ENCODE measurements at regions not wholly inside any gene's neighbourhood (a gene's known extent, or its start where the extent isn't known, plus 50 kb on each side); places are given as distances from the start of the nearest gene placed in this dataset.

DNA sequence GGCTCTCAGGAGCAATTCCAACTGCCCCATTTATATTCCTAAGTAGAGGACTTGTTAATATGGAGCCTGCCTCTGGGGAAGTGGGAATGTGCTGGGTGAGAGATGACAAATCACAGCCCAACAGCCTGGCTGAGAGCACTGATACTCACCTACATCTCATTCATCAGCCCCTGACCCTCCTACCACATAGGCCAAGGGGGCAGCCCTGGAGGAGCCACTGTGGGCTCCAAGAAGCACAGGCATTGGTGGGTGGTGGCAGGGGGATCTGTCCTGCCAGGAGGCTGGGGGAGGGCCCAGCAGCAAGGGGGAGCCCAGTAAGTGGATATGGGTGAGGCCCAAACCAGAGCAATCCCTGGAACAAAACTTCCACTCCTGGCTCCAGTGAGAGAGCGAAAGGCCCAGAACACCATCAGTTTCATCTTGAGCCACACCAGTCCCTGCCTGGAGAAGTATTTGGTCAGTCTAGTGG lies 79.7 kb downstream of the BUD13 start:
- TF ChIP-seq, protein P1, sequence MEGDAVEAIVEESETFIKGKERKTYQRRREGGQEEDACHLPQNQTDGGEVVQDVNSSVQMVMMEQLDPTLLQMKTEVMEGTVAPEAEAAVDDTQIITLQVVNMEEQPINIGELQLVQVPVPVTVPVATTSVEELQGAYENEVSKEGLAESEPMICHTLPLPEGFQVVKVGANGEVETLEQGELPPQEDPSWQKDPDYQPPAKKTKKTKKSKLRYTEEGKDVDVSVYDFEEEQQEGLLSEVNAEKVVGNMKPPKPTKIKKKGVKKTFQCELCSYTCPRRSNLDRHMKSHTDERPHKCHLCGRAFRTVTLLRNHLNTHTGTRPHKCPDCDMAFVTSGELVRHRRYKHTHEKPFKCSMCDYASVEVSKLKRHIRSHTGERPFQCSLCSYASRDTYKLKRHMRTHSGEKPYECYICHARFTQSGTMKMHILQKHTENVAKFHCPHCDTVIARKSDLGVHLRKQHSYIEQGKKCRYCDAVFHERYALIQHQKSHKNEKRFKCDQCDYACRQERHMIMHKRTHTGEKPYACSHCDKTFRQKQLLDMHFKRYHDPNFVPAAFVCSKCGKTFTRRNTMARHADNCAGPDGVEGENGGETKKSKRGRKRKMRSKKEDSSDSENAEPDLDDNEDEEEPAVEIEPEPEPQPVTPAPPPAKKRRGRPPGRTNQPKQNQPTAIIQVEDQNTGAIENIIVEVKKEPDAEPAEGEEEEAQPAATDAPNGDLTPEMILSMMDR (IDR thresholded peaks at IDR 0.05; ENCODE audit: low read length): no peak
- TF ChIP-seq EZH2 (IDR thresholded peaks at IDR 0.05; ENCODE audit: borderline replicate concordance, low read length): no peak

All from OCI-LY1 (cell line).